Prostate gland (tissue), 2 donors: ENCODE measurements at regions not wholly inside any gene's neighbourhood (a gene's known extent, or its start where the extent isn't known, plus 50 kb on each side); places are given as distances from the start of the nearest gene placed in this dataset.
A peak's percentile ranks its signal among the peaks of the same experiment; 100 is the strongest.

Experiments used
- DNase-seq: peaks from one replicate; pipeline ENCODE4 v3.0.0-alpha.2; 2019; ENCODE audit warnings: low spot score
- H3K27ac ChIP-seq, 2 donors: fragments of 200-600 bp; sonication (generic); 2 replicates each; pipeline ENCODE4 v1.5.1; 2017 to 2019
- H3K27me3 ChIP-seq: fragments of 200-600 bp; sonication (generic); replicated peaks from 2 replicates; pipeline ENCODE4 v1.5.1; 2019; ENCODE audit not compliant: insufficient read depth
- H3K36me3 ChIP-seq, 2 donors: fragments of 200-600 bp; sonication (generic); 1 replicate in 1 of 2; 2 replicates in 1 of 2; pipeline versions ENCODE4 v1.5.1 to v1.8.1; 2017 to 2019
- H3K4me1 ChIP-seq: fragments of 200-600 bp; sonication (generic); replicated peaks from 2 replicates; pipeline ENCODE4 v1.5.1; 2019
- H3K4me3 ChIP-seq, 2 donors: fragments of 200-600 bp; sonication (generic); 2 replicates each; pipeline ENCODE4 v1.5.1; 2017 to 2019
- H3K9me3 ChIP-seq: fragments of 200-600 bp; sonication (generic); 2 replicates; pipeline ENCODE4 v1.5.1; 2017
- CTCF ChIP-seq, 4 experiments: fragments of 200-600 bp in 2 of 4; fragments of 450-650 bp in 2 of 4; sonication (generic) in 2 of 4; IDR thresholded peaks; 1 replicate in 3 of 4; 2 replicates in 1 of 4; pipeline ENCODE4 v1.5.1; 2016 to 2019; ENCODE audit warnings: antibody characterized with exemption in 4 of 4, mild to moderate bottlenecking in 2 of 4, moderate library complexity in 2 of 4
- POLR2A ChIP-seq: fragments of 450-650 bp; IDR thresholded peaks from one replicate; pipeline ENCODE4 v1.6.1; 2016; ENCODE audit warnings: antibody characterized with exemption, mild to moderate bottlenecking
- POLR2AphosphoS5 ChIP-seq: sonication (generic); formaldehyde crosslinking; IDR thresholded peaks from one replicate; pipeline ENCODE4 v1.6.1; 2017; ENCODE audit warnings: antibody characterized with exemption
- WGBS: methylation state at CpG from one replicate; pipeline ENCODE4 v1.1.5; 2018; 5-methylcytosine and 5-hydroxymethylcytosine counted together
- intact Hi-C: fragments of 100-400 bp; cut with DNase I; formaldehyde crosslinking; loops from one replicate; pipeline ENCODE4 v1.14.2; 2022

GRCh38 chr6:91506509-91506908 is 919.6 kb upstream of the MAP3K7 start:
- H3K9me3 ChIP-seq, result no peaks in the 10 kb centered on the region
- peak overlapping the region; percentile 30 to 57 for H3K27ac ChIP-seq
- 18% methylated on average over 5 of the region's 5 CpGs for WGBS
- no peaks in the 10 kb centered on the region for H3K27me3 ChIP-seq
- intact Hi-C loops, result no loop called here
- no peaks in the 10 kb centered on the region for H3K4me1 ChIP-seq
- no peaks in the 10 kb centered on the region for H3K36me3 ChIP-seq
- no peak overlapping the region for H3K4me3 ChIP-seq
- TF ChIP-seq POLR2A (no peak), CTCF (IDR thresholded peaks at IDR 0.05) (no peak), POLR2AphosphoS5 (peak; percentile 71)
- DNase-seq, result peak; percentile 20

- intact Hi-C loops, result no loop called here
- H3K36me3 ChIP-seq, result no peaks in the 10 kb centered on the region
- no peak for DNase-seq
- no peak overlapping the region for H3K4me3 ChIP-seq
- no peaks in the 10 kb centered on the region for H3K27me3 ChIP-seq
- no peak for TF ChIP-seq POLR2AphosphoS5
- no peak for TF ChIP-seq CTCF (IDR thresholded peaks at IDR 0.05)
- no peak for TF ChIP-seq POLR2A
- no peak overlapping the region for H3K27ac ChIP-seq
- no peaks in the 10 kb centered on the region for H3K4me1 ChIP-seq
- H3K9me3 ChIP-seq, result no peaks in the 10 kb centered on the region
Measured at GRCh38 chr6:91505199-91505598, 918.3 kb upstream of the MAP3K7 start.

- Histone ChIP-seq H3K27ac (no peak overlapping the region), H3K4me3 (no peak overlapping the region), H3K9me3 (no peaks in the 10 kb centered on the region), H3K4me1 (no peaks in the 10 kb centered on the region), H3K36me3 (no peaks in the 10 kb centered on the region), H3K27me3 (no peaks in the 10 kb centered on the region)
- TF ChIP-seq CTCF (IDR thresholded peaks at IDR 0.05) (no peak), POLR2A (no peak), POLR2AphosphoS5 (no peak)
- 88% methylated on average over 4 of the region's 4 CpGs for WGBS
- intact Hi-C loops, result no loop called here
- DNase-seq, result no peak
Measured at GRCh38 chr6:91501930-91502329, 915.1 kb upstream of the MAP3K7 start.

GRCh38 chr6:91500689-91501303 is 913.9 kb upstream of the MAP3K7 start:
- 91% methylated on average over 1 of the region's 1 CpG for WGBS
- H3K27ac ChIP-seq, result no peak overlapping the region
- no peak for DNase-seq
- no peak overlapping the region for H3K4me3 ChIP-seq
- no peaks in the 10 kb centered on the region for H3K36me3 ChIP-seq
- no peak for TF ChIP-seq POLR2A
- intact Hi-C loops, result no loop called here
- H3K9me3 ChIP-seq, result no peaks in the 10 kb centered on the region
- H3K27me3 ChIP-seq, result no peaks in the 10 kb centered on the region
- no peaks in the 10 kb centered on the region for H3K4me1 ChIP-seq

GRCh38 chr6:91498576-91498975 is 911.7 kb upstream of the MAP3K7 start:
- Histone ChIP-seq H3K4me3 (no peak overlapping the region), H3K36me3 (no peaks in the 10 kb centered on the region), H3K27ac (no peak overlapping the region), H3K9me3 (no peaks in the 10 kb centered on the region), H3K4me1 (no peaks in the 10 kb centered on the region), H3K27me3 (no peaks in the 10 kb centered on the region)
- no peak for DNase-seq
- TF ChIP-seq POLR2AphosphoS5, result no peak
- TF ChIP-seq POLR2A, result no peak
- TF ChIP-seq CTCF (IDR thresholded peaks at IDR 0.05), result no peak
- intact Hi-C loops, result no loop called here
- WGBS, result 90% methylated on average over 1 of the region's 1 CpG
